ENCODE measurements at regions not wholly inside any gene's neighbourhood (a gene's known extent, or its start where the extent isn't known, plus 50 kb on each side); places are given as distances from the start of the nearest gene placed in this dataset.

GRCh38 chr7:46494028-46494427, 573.0 kb upstream of the IGFBP3 start (continued):
- no peak for TF ChIP-seq ARID4B (CRISPR knock-in tag; IDR thresholded peaks at IDR 0.05; ENCODE audit: borderline replicate concordance)
- TF ChIP-seq KAT7 (CRISPR knock-in tag; IDR thresholded peaks at IDR 0.05; ENCODE audit: borderline replicate concordance) = no peak

- no peak for TF ChIP-seq NR2C2 (CRISPR knock-in tag; IDR thresholded peaks at IDR 0.05)
- no peak for TF ChIP-seq SP1 (CRISPR knock-in tag; conservative IDR thresholded peaks at IDR 0.05)
- TF ChIP-seq ZNF317 (CRISPR knock-in tag; IDR thresholded peaks at IDR 0.05; ENCODE audit: borderline replicate concordance, low read depth) = no peak
- no peak for DNase-seq (ENCODE audit: low spot score)
- Mint-ChIP-seq H3K4me3 (no peak overlapping the region), H3K4me1 (no peaks in the 10 kb centered on the region), H3K27ac (no peak overlapping the region), H3K27me3 (ENCODE audit: low read depth) (no peaks in the 10 kb centered on the region), H3K9me3 (peaks cover 13% of the 10 kb centered on the region), H3K36me3 (no peaks in the 10 kb centered on the region)
- ATAC-seq = no peak
- ChIA-PET CTCF (no interaction called here), POLR2A (no interaction called here)
Measured at GRCh38 chr7:46493196-46493595, 572.1 kb upstream of the IGFBP3 start.

- Mint-ChIP-seq H3K9me3 (peaks cover 8% of the 10 kb centered on the region), H3K36me3 (no peaks in the 10 kb centered on the region), H3K4me1 (no peaks in the 10 kb centered on the region), H3K27ac (no peak overlapping the region), H3K4me3 (no peak overlapping the region), H3K27me3 (ENCODE audit: low read depth) (no peaks in the 10 kb centered on the region)
- DNase-seq (ENCODE audit: low spot score) (no peak), ATAC-seq (no peak)
- ChIA-PET POLR2A (no interaction called here), CTCF (no interaction called here)
- TF ChIP-seq ZNF671 (CRISPR knock-in tag; IDR thresholded peaks at IDR 0.05) (no peak), NR1H2 (CRISPR knock-in tag; IDR thresholded peaks at IDR 0.05) (no peak), ATF3 (CRISPR knock-in tag; conservative IDR thresholded peaks at IDR 0.05) (no peak), MAX (CRISPR knock-in tag; IDR thresholded peaks at IDR 0.05) (no peak), GTF2I (CRISPR knock-in tag; conservative IDR thresholded peaks at IDR 0.05) (no peak), E2F4 (CRISPR knock-in tag; IDR thresholded peaks at IDR 0.05; ENCODE audit: borderline replicate concordance, low read depth) (no peak), PREB (CRISPR knock-in tag; IDR thresholded peaks at IDR 0.05; ENCODE audit: borderline replicate concordance) (no peak), ZNF138 (CRISPR knock-in tag; conservative IDR thresholded peaks at IDR 0.05) (no peak), ELF4 (CRISPR knock-in tag; IDR thresholded peaks at IDR 0.05; ENCODE audit: low read depth) (no peak), ZNF425 (CRISPR knock-in tag; conservative IDR thresholded peaks at IDR 0.05) (no peak), RORB (CRISPR knock-in tag; IDR thresholded peaks at IDR 0.05) (no peak), JUN (CRISPR knock-in tag; IDR thresholded peaks at IDR 0.05) (no peak), FOXP1 (CRISPR knock-in tag; IDR thresholded peaks at IDR 0.05; ENCODE audit: borderline replicate concordance) (no peak), ZNF219 (CRISPR knock-in tag; IDR thresholded peaks at IDR 0.05; ENCODE audit: borderline replicate concordance) (no peak), NR3C1 (CRISPR knock-in tag; conservative IDR thresholded peaks at IDR 0.05; ENCODE audit: low read depth) (no peak)
Measured at GRCh38 chr7:46492466-46492865, 571.4 kb upstream of the IGFBP3 start.
